Astrocyte of the cerebellum (primary cell): ENCODE measurements at regions not wholly inside any gene's neighbourhood (a gene's known extent, or its start where the extent isn't known, plus 50 kb on each side); places are given as distances from the start of the nearest gene placed in this dataset.
"Not testable (repeated sequence)": the region's sequence is repeated elsewhere in the genome, so short reads cannot be mapped to it uniquely, and the experiment has no call there.

Source experiments
- DNase-seq: peaks from one replicate; pipeline ENCODE4 v3.0.0-alpha.2; 2011; ENCODE audit warnings: low read depth
- H3K4me3 ChIP-seq: 2 replicates; pipeline ENCODE4 v1.5.1; 2011; ENCODE audit warnings: mild to moderate bottlenecking, low read depth, low read length, moderate library complexity
- in situ Hi-C: cut with HindIII; loops from 2 replicates; pipeline ENCODE4 v1.10.0; 2017; ENCODE audit warnings: low sequenced_read_pairs
- TF ChIP-seq, protein P1 (sequence below): IDR thresholded peaks from 2 replicates; pipeline ENCODE4 v1.5.1; 2012; ENCODE audit warnings: low read length, low read depth, moderate library complexity, mild to moderate bottlenecking; ENCODE audit errors: missing control alignments

DNA sequence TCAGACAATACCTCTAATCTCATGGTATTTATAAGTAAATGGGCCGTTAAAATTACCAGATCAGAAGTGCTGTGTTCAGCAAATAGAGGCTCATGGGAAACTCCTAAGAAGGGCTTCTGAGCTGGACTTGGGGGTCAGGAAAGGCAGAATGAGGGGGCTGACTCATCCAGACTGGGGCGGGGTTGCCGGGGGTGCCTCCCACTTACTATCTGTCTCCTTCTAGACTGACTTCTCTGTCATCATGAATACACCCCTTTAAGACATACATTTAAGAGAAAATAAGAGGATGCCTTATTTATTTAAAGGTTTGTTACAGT lies 96.0 kb upstream of the ERRFI1 start:
- no peak for DNase-seq
- TF ChIP-seq, protein P1, sequence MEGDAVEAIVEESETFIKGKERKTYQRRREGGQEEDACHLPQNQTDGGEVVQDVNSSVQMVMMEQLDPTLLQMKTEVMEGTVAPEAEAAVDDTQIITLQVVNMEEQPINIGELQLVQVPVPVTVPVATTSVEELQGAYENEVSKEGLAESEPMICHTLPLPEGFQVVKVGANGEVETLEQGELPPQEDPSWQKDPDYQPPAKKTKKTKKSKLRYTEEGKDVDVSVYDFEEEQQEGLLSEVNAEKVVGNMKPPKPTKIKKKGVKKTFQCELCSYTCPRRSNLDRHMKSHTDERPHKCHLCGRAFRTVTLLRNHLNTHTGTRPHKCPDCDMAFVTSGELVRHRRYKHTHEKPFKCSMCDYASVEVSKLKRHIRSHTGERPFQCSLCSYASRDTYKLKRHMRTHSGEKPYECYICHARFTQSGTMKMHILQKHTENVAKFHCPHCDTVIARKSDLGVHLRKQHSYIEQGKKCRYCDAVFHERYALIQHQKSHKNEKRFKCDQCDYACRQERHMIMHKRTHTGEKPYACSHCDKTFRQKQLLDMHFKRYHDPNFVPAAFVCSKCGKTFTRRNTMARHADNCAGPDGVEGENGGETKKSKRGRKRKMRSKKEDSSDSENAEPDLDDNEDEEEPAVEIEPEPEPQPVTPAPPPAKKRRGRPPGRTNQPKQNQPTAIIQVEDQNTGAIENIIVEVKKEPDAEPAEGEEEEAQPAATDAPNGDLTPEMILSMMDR: no peak
- in situ Hi-C loops: no loop called here
- no peak overlapping the region for H3K4me3 ChIP-seq

DNA sequence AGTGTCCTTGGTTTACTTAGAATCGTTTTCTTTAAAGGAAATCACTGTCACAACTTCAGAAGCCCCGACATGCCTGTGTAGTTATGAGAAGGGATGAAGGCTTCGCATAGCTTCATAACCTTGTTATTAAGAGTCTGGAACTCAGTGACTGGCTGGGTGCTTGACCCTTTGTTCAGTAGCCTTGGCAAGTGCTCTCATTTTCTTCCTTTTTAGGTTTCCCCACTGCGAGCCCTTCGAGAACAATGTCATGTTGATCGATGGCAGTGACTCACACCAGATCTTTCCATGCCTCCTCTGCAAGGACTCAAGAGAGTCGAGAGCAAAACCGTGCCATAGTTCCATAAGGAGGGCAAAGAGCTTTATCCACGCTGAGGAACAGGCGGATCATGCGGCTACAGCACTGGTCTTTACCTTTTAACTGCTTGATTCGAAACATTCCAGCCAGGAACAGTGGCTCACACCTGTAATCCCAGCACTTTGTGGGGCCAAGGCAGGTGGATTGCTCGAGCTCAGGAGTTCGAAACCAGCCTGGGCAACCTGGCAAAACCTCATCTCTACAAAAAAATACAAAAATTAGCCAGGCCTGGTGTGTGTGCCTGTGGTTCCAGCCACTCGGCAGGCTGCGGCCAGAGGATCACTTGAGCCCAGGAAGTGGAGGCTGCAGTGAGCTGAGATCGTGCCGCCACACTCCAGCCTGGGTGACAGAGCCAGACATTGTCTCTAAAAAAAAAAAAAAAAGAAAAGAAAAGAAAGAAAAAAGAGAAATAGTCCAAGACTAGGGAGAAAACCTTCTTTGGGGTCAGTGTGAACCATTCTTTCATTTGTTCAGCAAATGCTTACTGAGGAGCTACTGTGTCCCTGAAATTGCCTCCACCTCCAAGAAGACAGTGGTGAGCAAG lies 95.4 kb upstream of the ERRFI1 start:
- DNase-seq: peak; percentile 95
- in situ Hi-C loops: no loop called here
- TF ChIP-seq, protein P1: no peak
- no peak overlapping the region for H3K4me3 ChIP-seq

DNA sequence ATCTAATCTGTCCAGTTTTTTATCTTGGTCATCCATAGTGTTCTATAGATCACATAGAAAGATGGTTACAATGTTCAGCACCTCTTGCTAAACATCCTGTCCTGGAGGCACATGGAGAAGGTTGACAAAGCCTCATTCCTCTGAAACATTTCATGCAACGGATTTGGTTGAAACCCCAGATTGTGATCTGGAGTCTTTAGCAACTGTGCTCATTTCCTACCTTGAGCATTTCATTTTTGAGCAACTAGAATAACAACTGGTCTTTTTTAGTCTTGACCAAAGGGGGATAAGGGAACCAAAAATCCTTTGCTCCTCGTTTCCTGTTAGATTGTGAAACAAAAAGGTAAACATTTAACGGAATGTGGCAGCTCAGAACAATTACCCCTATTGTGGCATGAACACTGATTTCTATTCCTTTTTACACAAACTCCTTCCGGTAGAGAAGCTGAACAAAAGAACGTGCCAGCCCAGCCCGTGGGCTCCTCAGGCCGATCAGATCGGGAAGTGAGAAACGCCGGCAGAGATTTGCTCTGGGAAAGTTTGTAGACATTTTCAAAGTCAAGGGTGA lies 94.7 kb upstream of the ERRFI1 start:
- in situ Hi-C loops: no loop called here
- no peak for DNase-seq
- TF ChIP-seq, protein P1: no peak
- H3K4me3 ChIP-seq: no peak overlapping the region

DNA sequence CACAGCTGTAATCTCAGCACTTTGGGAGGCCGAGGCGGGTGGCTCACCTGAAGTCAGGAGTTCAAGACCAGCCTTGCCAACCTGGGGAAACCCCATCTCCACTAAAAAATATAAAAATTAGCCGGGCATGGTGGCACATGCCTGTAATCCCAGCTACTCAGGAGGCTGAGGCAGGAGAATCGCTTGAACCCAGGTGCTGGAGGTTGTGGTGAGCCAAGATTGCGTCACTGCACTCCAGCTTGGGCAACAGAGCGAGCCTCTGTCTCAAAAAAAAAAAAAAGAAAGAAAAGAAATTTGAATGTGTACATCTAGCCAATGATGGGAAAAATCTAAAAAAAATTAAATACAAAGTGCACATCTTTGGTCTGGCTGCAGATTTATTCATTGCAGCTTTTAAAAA lies 92.6 kb upstream of the ERRFI1 start:
- DNase-seq, in situ Hi-C loops, H3K4me3 ChIP-seq: not testable (repeated sequence)

DNA sequence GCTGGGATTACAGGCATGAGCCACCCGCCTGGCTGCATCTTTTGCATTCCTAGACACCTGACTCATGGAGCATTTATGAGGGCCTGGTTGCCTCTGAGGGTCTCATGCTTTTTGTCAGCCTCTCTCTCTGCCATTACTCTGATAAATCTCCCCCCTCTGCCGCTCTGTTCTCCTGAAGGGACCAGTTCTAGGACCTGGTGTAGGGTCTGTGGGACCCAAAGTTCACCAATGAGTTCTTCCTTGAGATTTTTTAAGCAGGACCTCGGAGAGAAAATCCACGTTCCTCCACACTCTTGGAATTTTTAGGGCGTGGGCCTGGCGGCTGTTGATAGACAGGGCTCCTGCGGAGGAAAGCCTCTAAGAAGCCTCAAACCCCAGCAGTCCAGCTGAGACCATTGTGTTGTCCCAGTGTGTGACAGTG lies 91.9 kb upstream of the ERRFI1 start:
- no peak for DNase-seq
- TF ChIP-seq, protein P1: no peak
- no peak overlapping the region for H3K4me3 ChIP-seq
- in situ Hi-C loops: no loop called here

DNA sequence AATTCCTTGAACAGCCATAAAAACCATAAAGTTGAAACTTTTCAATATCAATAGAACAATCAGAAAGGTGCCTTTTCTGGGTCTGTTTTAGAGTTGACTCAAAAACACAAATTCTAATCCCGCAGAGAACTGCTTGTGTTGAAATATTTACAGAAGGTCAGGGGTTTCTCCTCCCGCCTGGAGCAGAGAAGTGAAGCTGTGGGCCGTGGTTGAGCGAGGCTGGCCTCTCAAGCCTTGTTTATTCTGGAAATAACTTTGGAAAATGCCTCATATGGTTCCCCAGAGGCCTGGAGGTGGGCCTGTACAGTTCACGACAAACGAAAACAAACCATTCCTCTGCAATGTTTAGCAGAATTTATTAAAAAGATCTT lies 90.8 kb upstream of the ERRFI1 start:
- TF ChIP-seq, protein P1: no peak
- peak; percentile 88 for DNase-seq
- no peak overlapping the region for H3K4me3 ChIP-seq
- in situ Hi-C loops: no loop called here

DNA sequence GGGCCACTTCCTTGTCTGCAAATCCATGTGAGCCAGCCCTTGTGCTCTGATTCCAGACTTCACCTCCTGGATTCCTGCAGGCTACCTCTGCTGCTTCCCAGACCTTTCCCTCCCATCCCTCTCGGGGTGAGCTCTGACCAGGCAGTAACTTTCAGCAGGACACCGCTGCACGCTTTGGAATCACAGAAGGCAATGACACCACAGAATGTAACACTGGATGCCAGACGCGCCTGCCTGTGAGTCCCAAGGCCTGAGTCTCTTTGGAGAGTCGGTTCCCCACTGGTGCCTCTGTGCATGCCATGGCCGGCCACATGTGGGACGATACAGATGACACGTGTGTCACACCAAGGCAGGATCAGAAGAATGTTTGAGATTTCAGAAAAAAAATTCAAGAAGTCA lies 89.7 kb upstream of the ERRFI1 start:
- no peak overlapping the region for H3K4me3 ChIP-seq
- TF ChIP-seq, protein P1: no peak
- in situ Hi-C loops: no loop called here
- DNase-seq: no peak
